ENCODE measurements at regions not wholly inside any gene's neighbourhood (a gene's known extent, or its start where the extent isn't known, plus 50 kb on each side); places are given as distances from the start of the nearest gene placed in this dataset.
"Not testable (repeated sequence)": the region's sequence is repeated elsewhere in the genome, so short reads cannot be mapped to it uniquely, and the experiment has no call there.

DNA sequence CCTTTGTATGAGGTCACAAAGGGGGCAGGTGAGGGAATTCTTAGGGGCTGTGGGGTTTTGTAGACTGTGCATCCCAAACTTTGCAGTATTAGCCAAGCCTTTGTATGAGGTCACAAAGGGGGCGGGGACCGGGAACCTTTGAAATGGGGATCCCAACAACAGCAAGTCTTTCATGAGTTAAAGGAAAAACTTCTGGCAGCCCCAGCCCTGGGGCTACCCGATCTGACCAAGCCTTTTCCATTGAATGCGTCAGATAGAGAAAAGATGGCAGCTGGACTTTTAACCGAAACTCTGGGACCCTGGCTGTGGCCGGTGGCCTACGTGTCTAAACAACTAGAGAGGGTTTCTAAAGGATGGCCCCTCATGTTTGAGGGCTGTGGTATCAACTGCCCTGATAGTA lies 79.0 kb upstream of the RUBCNL start:
- not testable (repeated sequence) for DNase-seq (ENCODE audit: low read depth in 2 of 2)

GRCh38 chr13:46463719-46464118 lies 76.7 kb upstream of the RUBCNL start:
- DNase-seq (ENCODE audit: low read depth in 2 of 2): no peak

- not testable (repeated sequence) for DNase-seq (ENCODE audit: low read depth in 2 of 2)
These were observed 73.2 kb upstream of the RUBCNL start for GRCh38 chr13:46460223-46460622.

DNA sequence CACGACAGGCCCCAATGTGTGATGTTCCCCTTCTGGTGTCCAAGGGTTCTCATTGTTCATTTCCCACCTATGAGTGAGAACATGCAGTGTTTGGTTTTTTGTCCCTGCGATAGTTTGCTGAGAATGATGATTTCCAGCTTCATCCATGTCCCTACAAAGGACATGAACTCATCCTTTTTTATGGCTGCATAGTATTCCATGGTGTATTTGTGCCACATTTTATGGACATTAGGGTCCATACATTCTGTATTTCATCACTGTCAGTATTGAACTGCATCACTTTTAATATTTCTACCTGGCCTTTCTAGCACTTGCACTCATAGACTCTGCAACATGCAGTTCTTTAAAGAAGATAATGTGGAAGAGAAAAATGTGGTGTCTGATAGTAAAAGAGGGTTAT lies 70.2 kb upstream of the RUBCNL start:
- DNase-seq (ENCODE audit: low read depth in 2 of 2): not testable (repeated sequence)

DNA sequence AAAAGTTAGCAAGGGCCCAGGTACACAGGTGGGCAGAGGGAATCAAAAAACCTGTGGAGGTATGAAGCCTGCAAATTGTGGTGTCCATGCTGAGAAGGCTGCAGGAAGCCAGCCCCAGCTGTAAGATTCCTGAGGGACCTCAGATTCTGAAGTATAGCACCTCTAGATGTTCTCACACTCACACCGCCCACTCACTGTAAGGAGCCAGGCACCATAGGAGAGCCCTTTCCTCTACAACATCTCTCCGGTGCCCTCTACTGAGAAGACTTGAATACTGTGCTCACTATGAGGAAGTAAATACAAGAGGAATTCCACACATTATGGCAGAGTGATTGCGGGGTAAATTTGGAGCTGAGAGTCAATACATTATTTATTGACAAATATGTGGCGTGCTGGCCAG lies 68.9 kb upstream of the RUBCNL start:
- DNase-seq (ENCODE audit: low read depth in 2 of 2): peak in 1 of 2 experiments; percentile 16

DNA sequence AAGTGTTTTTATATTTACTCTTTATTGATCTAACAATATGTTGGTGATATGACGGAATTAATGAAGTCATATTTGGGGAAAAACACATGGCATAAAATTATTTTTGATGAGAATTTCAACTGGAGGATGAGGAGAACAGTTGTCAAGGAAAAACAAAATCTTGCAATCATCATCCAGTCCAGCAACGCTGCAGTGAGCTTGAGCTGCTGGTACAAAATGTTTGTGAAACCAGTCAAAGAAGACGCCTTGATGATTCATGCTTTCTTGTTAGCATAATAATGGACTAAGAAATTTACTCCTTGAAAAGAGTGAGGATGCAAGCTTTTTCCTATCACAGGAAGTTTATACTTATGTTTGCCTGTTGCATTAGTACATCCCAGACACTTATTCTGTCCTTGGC lies 64.1 kb upstream of the RUBCNL start:
- not testable (repeated sequence) for DNase-seq (ENCODE audit: low read depth in 2 of 2)

DNA sequence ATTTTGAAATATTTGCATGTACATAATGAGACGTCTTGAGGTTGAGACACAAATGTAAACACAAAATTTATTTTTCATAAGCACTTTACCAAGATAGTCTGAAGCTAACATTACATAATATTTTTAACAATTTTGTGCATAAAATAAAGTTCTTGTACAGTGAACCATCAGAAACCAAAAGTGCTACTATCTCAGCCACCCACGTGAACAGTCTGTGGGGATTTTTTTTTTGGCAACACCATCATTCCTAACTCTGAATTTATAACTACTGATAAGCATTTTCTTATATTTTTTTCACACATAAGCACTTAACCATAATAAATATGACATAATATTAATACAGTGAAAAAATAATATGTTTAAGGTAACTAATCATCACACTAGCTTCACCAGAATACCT lies 62.9 kb upstream of the RUBCNL start:
- DNase-seq (ENCODE audit: low read depth in 2 of 2): not testable (repeated sequence)

DNA sequence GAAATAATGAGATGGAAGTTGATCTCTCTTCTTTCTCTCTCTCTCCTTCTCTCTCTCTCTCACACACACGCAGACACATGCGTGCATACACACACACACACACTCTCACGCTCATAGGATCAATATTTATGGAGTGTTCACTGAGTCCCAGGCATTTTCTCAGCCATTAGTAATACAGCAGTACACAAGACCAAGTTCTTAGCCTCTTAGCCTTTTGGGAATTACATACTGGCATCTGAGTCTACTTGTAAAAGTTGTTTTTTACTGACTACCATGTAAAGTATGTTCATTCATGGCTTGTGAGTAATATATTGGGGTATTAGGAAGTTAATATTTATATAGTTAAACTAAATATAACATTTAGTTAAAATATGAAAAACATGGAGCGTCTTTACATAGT lies 61.1 kb upstream of the RUBCNL start:
- peak in 1 of 2 experiments; percentile 11 for DNase-seq (ENCODE audit: low read depth in 2 of 2)

GRCh38 chr13:46437808-46438404 lies 50.9 kb upstream of the RUBCNL start:
- DNase-seq (ENCODE audit: low read depth in 2 of 2): not testable (repeated sequence)
